Stimulated activated CD8-positive, alpha-beta memory T cell treated with anti-CD3 and anti-CD28 coated beads, Interleukin-15, amount 100 ng/mL, for 1 hour (primary cell): ENCODE measurements at regions not wholly inside any gene's neighbourhood (a gene's known extent, or its start where the extent isn't known, plus 50 kb on each side); places are given as distances from the start of the nearest gene placed in this dataset.
"Not testable (repeated sequence)": the region's sequence is repeated elsewhere in the genome, so short reads cannot be mapped to it uniquely, and the experiment has no call there.

Experiments used
- DNase-seq: peaks from one replicate; pipeline ENCODE4 v3.0.0-alpha.2; 2020; ENCODE audit warnings: low read depth

GRCh38 chr10:38362514-38362913 lies 268.4 kb downstream of the ZNF37A start:
- DNase-seq: not testable (repeated sequence)

GRCh38 chr10:38364073-38364472 lies 269.9 kb downstream of the ZNF37A start:
- DNase-seq: not testable (repeated sequence)

- DNase-seq: not testable (repeated sequence)
Measured at GRCh38 chr10:38365917-38366316, 271.8 kb downstream of the ZNF37A start.

- DNase-seq: not testable (repeated sequence)
Measured at GRCh38 chr10:38383800-38384199, 289.7 kb downstream of the ZNF37A start.

GRCh38 chr10:38386869-38387268 lies 292.7 kb downstream of the ZNF37A start:
- not testable (repeated sequence) for DNase-seq

GRCh38 chr10:38390725-38391124 lies 296.6 kb downstream of the ZNF37A start:
- DNase-seq: not testable (repeated sequence)

GRCh38 chr10:38395465-38395864 lies 301.3 kb downstream of the ZNF37A start:
- DNase-seq: not testable (repeated sequence)

GRCh38 chr10:38396178-38396954 lies 302.2 kb downstream of the ZNF37A start:
- not testable (repeated sequence) for DNase-seq

GRCh38 chr10:38401565-38401964 lies 307.4 kb downstream of the ZNF37A start:
- DNase-seq: not testable (repeated sequence)

- DNase-seq: peak; percentile 80
Measured at GRCh38 chr10:38402442-38403346, 308.6 kb downstream of the ZNF37A start.

GRCh38 chr10:38403347-38404117 lies 309.4 kb downstream of the ZNF37A start:
- not testable (repeated sequence) for DNase-seq

- DNase-seq: not testable (repeated sequence)
Measured at GRCh38 chr10:38423634-38424033, 329.5 kb downstream of the ZNF37A start.

- DNase-seq: not testable (repeated sequence)
Measured at GRCh38 chr10:38430242-38430641, 336.1 kb downstream of the ZNF37A start.

GRCh38 chr10:38437359-38437758 lies 343.2 kb downstream of the ZNF37A start:
- not testable (repeated sequence) for DNase-seq

- DNase-seq: not testable (repeated sequence)
Measured at GRCh38 chr10:38448614-38449355, 354.6 kb downstream of the ZNF37A start.

GRCh38 chr10:38449618-38450017 lies 355.5 kb downstream of the ZNF37A start:
- DNase-seq: not testable (repeated sequence)

- not testable (repeated sequence) for DNase-seq
Measured at GRCh38 chr10:38450372-38451057, 356.4 kb downstream of the ZNF37A start.

- DNase-seq: not testable (repeated sequence)
Measured at GRCh38 chr10:38451306-38451967, 357.3 kb downstream of the ZNF37A start.
